ENCODE measurements at regions not wholly inside any gene's neighbourhood (a gene's known extent, or its start where the extent isn't known, plus 50 kb on each side); places are given as distances from the start of the nearest gene placed in this dataset.

- no CpG with 5 or more reads among the region's 4 CpGs for WGBS (ENCODE audit: insufficient coverage)
- DNase-seq (ENCODE audit: low read depth in 4 of 6, low spot score in 6 of 6) = no peak
- Histone ChIP-seq H3K9me3 (ENCODE audit: control insufficient read depth, insufficient read depth, low read length) (no peaks in the 10 kb centered on the region), H3K4me1 (ENCODE audit: control insufficient read depth, insufficient read depth, low read length) (no peaks in the 10 kb centered on the region), H3K27me3 (ENCODE audit: control insufficient read depth, insufficient read depth, low read length) (no peaks in the 10 kb centered on the region), H3K36me3 (ENCODE audit: control insufficient read depth, insufficient read depth, low read length) (no peaks in the 10 kb centered on the region), H3K4me3 (ENCODE audit: low read depth, low read length) (no peak overlapping the region), H3K27ac (ENCODE audit: low read depth, low read length) (no peak overlapping the region)
Measured at GRCh38 chr10:106520698-106521097, 643.8 kb downstream of the SORCS1 start.

GRCh38 chr10:106519376-106520030 lies 645.0 kb downstream of the SORCS1 start:
- H3K4me3 ChIP-seq (ENCODE audit: low read depth, low read length) = no peak overlapping the region
- no peaks in the 10 kb centered on the region for H3K4me1 ChIP-seq (ENCODE audit: control insufficient read depth, insufficient read depth, low read length)
- DNase-seq (ENCODE audit: low read depth in 4 of 6, low spot score in 6 of 6) = no peak
- no peaks in the 10 kb centered on the region for H3K27me3 ChIP-seq (ENCODE audit: control insufficient read depth, insufficient read depth, low read length)
- no peak overlapping the region for H3K27ac ChIP-seq (ENCODE audit: low read depth, low read length)
- H3K9me3 ChIP-seq (ENCODE audit: control insufficient read depth, insufficient read depth, low read length) = no peaks in the 10 kb centered on the region
- H3K36me3 ChIP-seq (ENCODE audit: control insufficient read depth, insufficient read depth, low read length) = no peaks in the 10 kb centered on the region
- WGBS (ENCODE audit: insufficient coverage) = 94% methylated on average over 2 of the region's 2 CpGs

DNA sequence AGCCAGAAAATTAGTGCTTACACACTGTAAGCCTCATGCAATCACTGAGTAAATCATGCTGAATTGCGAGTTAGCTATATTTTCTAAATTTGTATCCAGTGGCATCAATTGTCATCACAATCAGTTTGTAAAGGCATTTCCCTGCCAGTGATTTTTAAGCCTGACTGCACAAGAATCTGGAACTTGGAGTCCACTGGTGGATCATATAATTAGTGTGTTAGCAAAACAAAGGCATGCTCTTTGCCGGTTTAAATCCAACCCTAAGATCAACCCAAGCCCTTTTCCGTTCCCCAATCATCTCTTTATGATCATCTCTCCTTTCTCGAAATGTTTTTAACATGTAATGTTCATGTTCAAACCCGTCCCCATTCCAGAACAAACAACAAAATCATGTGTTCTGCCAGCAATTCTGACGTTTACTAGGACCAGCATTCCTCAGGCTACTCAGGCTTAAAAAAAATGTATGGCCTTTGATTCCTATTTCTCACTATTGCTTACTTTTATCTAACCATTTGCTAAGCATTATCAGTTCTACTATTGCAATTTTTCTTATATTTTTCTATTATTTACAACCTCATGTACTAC lies 649.2 kb downstream of the SORCS1 start:
- Histone ChIP-seq H3K27ac (ENCODE audit: low read depth, low read length) (no peak overlapping the region), H3K4me3 (ENCODE audit: low read depth, low read length) (no peak overlapping the region), H3K4me1 (ENCODE audit: control insufficient read depth, insufficient read depth, low read length) (no peaks in the 10 kb centered on the region), H3K9me3 (ENCODE audit: control insufficient read depth, insufficient read depth, low read length) (no peaks in the 10 kb centered on the region), H3K27me3 (ENCODE audit: control insufficient read depth, insufficient read depth, low read length) (no peaks in the 10 kb centered on the region), H3K36me3 (ENCODE audit: control insufficient read depth, insufficient read depth, low read length) (no peaks in the 10 kb centered on the region)
- DNase-seq (ENCODE audit: low read depth in 4 of 6, low spot score in 6 of 6) = peak in 1 of 6 donors; percentile 40
- WGBS (ENCODE audit: insufficient coverage) = 59% methylated on average over 5 of the region's 6 CpGs

DNA sequence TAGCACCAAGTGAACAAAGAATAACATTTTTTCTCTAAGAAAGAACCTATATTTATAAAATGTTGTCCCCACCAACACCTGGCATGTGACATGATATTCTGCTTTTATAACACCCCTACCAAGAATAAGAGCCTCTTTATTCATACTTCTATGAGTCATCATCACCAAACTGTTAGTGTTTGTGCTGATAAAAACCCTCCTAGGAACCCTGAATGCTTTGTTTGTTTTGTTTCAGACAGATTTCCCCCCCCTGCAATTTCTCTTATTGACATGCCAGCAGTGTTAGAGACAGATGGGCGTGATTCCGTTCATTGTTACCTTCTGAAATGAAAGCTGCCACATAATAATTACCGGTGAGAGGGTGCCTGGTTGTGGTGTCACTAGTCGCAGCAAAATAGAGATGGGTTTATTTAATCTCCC lies 651.1 kb downstream of the SORCS1 start:
- Histone ChIP-seq H3K9me3 (ENCODE audit: control insufficient read depth, insufficient read depth, low read length) (no peaks in the 10 kb centered on the region), H3K4me1 (ENCODE audit: control insufficient read depth, insufficient read depth, low read length) (no peaks in the 10 kb centered on the region), H3K27me3 (ENCODE audit: control insufficient read depth, insufficient read depth, low read length) (no peaks in the 10 kb centered on the region), H3K27ac (ENCODE audit: low read depth, low read length) (no peak overlapping the region), H3K36me3 (ENCODE audit: control insufficient read depth, insufficient read depth, low read length) (no peaks in the 10 kb centered on the region), H3K4me3 (ENCODE audit: low read depth, low read length) (no peak overlapping the region)
- DNase-seq (ENCODE audit: low read depth in 4 of 6, low spot score in 6 of 6) = peak in 2 of 6 donors; percentile 66 to 72
- WGBS (ENCODE audit: insufficient coverage) = no CpG with 5 or more reads among the region's 4 CpGs

- Histone ChIP-seq H3K27ac (ENCODE audit: low read depth, low read length) (no peak overlapping the region), H3K4me1 (ENCODE audit: control insufficient read depth, insufficient read depth, low read length) (no peaks in the 10 kb centered on the region), H3K9me3 (ENCODE audit: control insufficient read depth, insufficient read depth, low read length) (no peaks in the 10 kb centered on the region), H3K4me3 (ENCODE audit: low read depth, low read length) (no peak overlapping the region), H3K36me3 (ENCODE audit: control insufficient read depth, insufficient read depth, low read length) (no peaks in the 10 kb centered on the region), H3K27me3 (ENCODE audit: control insufficient read depth, insufficient read depth, low read length) (no peaks in the 10 kb centered on the region)
- DNase-seq (ENCODE audit: low read depth in 4 of 6, low spot score in 6 of 6) = no peak
- no CpG with 5 or more reads among the region's 3 CpGs for WGBS (ENCODE audit: insufficient coverage)
Measured at GRCh38 chr10:106511917-106512316, 652.6 kb downstream of the SORCS1 start.

DNA sequence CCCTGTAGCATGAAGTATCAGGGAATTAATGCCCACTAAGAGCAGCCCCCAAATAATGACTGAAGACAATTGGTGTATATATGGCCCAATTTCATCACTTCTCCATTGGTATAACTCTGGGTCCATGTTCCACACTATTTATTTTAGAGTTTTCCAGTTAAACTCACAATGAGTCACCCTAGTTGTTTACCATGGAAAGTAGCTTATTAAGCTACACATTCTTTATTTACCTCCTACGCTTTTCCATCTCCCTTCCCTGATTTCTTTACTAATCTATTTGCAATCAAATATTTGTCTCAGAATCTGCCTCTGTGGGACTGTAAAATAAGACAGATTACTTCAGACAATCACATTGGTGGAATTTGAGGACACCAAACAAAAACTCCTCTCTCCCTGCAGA lies 655.6 kb downstream of the SORCS1 start:
- no peaks in the 10 kb centered on the region for H3K27me3 ChIP-seq (ENCODE audit: control insufficient read depth, insufficient read depth, low read length)
- no peaks in the 10 kb centered on the region for H3K36me3 ChIP-seq (ENCODE audit: control insufficient read depth, insufficient read depth, low read length)
- no peaks in the 10 kb centered on the region for H3K9me3 ChIP-seq (ENCODE audit: control insufficient read depth, insufficient read depth, low read length)
- no peak for DNase-seq (ENCODE audit: low read depth in 4 of 6, low spot score in 6 of 6)
- no peak overlapping the region for H3K27ac ChIP-seq (ENCODE audit: low read depth, low read length)
- no peaks in the 10 kb centered on the region for H3K4me1 ChIP-seq (ENCODE audit: control insufficient read depth, insufficient read depth, low read length)
- WGBS (ENCODE audit: insufficient coverage) = no CpG with 5 or more reads among the region's 1 CpG
- no peak overlapping the region for H3K4me3 ChIP-seq (ENCODE audit: low read depth, low read length)

- Histone ChIP-seq H3K36me3 (ENCODE audit: control insufficient read depth, insufficient read depth, low read length) (no peaks in the 10 kb centered on the region), H3K4me1 (ENCODE audit: control insufficient read depth, insufficient read depth, low read length) (no peaks in the 10 kb centered on the region), H3K27ac (ENCODE audit: low read depth, low read length) (no peak overlapping the region), H3K4me3 (ENCODE audit: low read depth, low read length) (no peak overlapping the region), H3K9me3 (ENCODE audit: control insufficient read depth, insufficient read depth, low read length) (no peaks in the 10 kb centered on the region), H3K27me3 (ENCODE audit: control insufficient read depth, insufficient read depth, low read length) (no peaks in the 10 kb centered on the region)
- DNase-seq (ENCODE audit: low read depth in 4 of 6, low spot score in 6 of 6) = no peak
- 93% methylated on average over 3 of the region's 6 CpGs for WGBS (ENCODE audit: insufficient coverage)
Measured at GRCh38 chr10:106506526-106507283, 657.8 kb downstream of the SORCS1 start.

DNA sequence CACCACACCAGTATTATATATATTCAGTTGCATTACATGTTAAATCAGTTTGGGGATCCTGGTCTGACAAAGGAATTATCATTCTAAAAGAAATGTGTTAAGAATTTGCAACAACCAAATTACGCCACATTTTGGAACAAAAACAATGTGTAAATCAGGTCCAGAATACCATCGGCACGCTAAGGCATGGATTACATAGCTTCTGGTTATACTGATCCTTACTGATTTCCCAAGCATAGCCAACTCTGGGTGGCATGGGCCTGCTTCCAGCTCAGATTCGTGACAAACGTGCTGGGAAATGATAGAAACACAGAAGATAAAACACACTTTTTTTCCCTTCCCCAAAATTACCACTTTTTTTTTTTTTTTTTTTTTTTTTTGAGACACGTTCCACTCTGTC lies 660.0 kb downstream of the SORCS1 start:
- Histone ChIP-seq H3K4me3 (ENCODE audit: low read depth, low read length) (no peak overlapping the region), H3K9me3 (ENCODE audit: control insufficient read depth, insufficient read depth, low read length) (no peaks in the 10 kb centered on the region), H3K27me3 (ENCODE audit: control insufficient read depth, insufficient read depth, low read length) (no peaks in the 10 kb centered on the region), H3K27ac (ENCODE audit: low read depth, low read length) (no peak overlapping the region), H3K4me1 (ENCODE audit: control insufficient read depth, insufficient read depth, low read length) (no peaks in the 10 kb centered on the region), H3K36me3 (ENCODE audit: control insufficient read depth, insufficient read depth, low read length) (no peaks in the 10 kb centered on the region)
- 96% methylated on average over 4 of the region's 6 CpGs for WGBS (ENCODE audit: insufficient coverage)
- DNase-seq (ENCODE audit: low read depth in 4 of 6, low spot score in 6 of 6) = no peak

DNA sequence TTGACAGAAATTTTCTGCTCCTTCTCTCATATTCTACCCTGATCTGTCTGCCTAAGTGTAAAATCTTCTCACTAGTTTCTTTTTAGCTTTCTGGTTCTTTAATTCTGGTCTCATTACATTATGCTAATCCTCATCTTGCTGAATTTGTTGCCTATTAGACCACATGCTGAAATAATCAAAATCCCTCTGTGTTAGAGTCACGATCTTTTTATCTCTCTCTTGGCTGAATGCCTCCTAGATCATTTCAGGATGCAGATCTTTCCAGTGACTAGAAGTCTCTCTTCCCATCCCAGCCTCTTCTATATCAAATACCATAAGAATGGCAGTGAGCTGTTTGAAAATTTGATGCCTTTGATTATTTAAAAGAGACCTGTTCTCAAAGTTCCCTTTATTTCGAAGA lies 661.9 kb downstream of the SORCS1 start:
- no peak overlapping the region for H3K4me3 ChIP-seq (ENCODE audit: low read depth, low read length)
- H3K36me3 ChIP-seq (ENCODE audit: control insufficient read depth, insufficient read depth, low read length) = no peaks in the 10 kb centered on the region
- peak in 2 of 6 donors; percentile 17 to 68 for DNase-seq (ENCODE audit: low read depth in 4 of 6, low spot score in 6 of 6)
- H3K27me3 ChIP-seq (ENCODE audit: control insufficient read depth, insufficient read depth, low read length) = no peaks in the 10 kb centered on the region
- H3K9me3 ChIP-seq (ENCODE audit: control insufficient read depth, insufficient read depth, low read length) = no peaks in the 10 kb centered on the region
- 50% methylated on average over 1 of the region's 2 CpGs for WGBS (ENCODE audit: insufficient coverage)
- no peaks in the 10 kb centered on the region for H3K4me1 ChIP-seq (ENCODE audit: control insufficient read depth, insufficient read depth, low read length)
- H3K27ac ChIP-seq (ENCODE audit: low read depth, low read length) = no peak overlapping the region
